Cardiac septum (tissue), 1 donor: ENCODE measurements at regions not wholly inside any gene's neighbourhood (a gene's known extent, or its start where the extent isn't known, plus 50 kb on each side); places are given as distances from the start of the nearest gene placed in this dataset.

Source experiments
- DNase-seq: peaks from one replicate; pipeline ENCODE4 v3.0.0-alpha.2; 2020; ENCODE audit warnings: low spot score
- intact Hi-C: fragments of 100-400 bp; cut with DNase I; formaldehyde crosslinking; loops from one replicate; pipeline ENCODE4 v1.14.0; 2022
- donor health status: DM: no; HTN: no; CAD: no.

GRCh38 chr18:55166260-55166598 lies 207.0 kb upstream of the CCDC68 start:
- DNase-seq = no peak
- intact Hi-C loops = no loop called here

DNA sequence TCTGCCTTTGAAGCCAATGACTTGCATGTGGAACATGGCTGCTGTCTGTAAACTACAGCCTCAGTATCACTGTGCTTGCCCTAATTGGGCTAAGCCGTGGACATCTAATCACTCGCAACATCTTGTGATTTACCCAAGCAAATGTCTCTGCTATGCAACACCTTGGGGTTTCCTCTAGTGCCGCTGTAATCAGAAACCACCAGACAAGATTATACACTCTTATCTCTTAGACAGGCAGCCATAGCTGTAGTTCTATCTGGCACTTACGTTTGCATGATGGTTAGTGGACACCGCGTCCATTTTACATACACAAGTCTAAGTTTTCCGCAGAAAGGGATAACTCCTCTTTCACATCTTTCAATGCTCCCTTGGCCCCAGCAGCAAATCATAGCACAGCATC lies 204.3 kb upstream of the CCDC68 start:
- intact Hi-C loops = no loop called here
- no peak for DNase-seq

DNA sequence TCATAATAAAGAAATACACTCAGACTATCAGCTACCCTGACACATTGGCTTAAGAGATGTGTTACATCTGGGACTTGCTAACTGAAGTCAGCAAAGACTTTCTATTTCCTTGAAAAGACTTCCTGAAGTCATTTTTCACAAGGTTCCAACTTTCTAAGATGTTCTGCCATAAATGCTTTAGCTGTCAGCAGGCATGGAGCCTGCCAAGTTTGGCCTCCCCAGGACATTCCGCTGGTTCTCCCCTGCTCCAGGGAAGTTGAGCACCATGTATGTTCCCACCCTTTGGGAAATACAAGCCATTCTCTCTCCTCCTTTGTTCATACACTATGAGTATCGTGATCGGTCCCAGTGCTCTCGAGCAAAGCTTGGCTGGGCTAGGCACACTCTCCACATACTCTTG lies 202.7 kb upstream of the CCDC68 start:
- no peak for DNase-seq
- intact Hi-C loops = no loop called here

DNA sequence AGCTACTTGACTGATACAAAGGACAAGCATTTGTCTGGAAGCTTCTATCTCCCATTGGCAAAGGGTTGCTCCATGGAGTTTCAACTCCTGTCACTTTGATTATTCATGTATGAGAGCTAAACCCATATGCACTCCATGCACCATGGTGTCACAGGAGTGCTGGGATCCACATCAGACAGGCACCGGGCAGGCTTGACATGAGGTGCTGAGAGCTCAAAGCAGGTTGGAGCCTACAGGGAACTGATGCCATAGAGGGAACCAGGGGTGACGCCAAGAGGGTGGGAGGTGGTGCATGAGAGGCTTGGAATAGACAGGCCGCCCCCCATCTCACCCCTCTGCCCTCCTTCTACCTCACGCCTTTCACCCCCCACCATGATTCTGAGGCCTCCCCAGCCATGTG lies 199.8 kb upstream of the CCDC68 start:
- no peak for DNase-seq
- intact Hi-C loops = no loop called here

- DNase-seq = no peak
- intact Hi-C loops = no loop called here
These were observed 199.3 kb upstream of the CCDC68 start for GRCh38 chr18:55158570-55158969.

- intact Hi-C loops = no loop called here
- no peak for DNase-seq
These were observed 194.1 kb upstream of the CCDC68 start for GRCh38 chr18:55153346-55153745.

DNA sequence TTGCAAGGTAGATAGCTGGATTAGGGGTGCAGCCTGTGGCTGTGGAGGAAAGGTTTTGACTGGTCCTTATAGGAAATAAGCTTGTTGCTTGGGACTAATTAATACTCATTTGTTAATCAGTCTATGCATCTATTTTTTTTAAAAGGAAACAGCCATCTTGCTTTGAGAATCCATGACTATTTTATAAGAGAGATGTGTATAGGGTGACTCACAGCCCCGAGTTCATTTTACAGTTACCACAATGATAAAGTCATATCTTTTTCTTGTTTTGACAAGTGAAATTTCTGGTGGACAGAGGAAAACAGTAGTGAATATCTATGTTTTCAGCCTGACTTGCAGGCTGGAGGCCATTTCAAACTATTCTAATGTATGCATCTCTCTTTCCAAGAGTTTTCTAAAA lies 193.5 kb upstream of the CCDC68 start:
- DNase-seq = no peak
- intact Hi-C loops = no loop called here

DNA sequence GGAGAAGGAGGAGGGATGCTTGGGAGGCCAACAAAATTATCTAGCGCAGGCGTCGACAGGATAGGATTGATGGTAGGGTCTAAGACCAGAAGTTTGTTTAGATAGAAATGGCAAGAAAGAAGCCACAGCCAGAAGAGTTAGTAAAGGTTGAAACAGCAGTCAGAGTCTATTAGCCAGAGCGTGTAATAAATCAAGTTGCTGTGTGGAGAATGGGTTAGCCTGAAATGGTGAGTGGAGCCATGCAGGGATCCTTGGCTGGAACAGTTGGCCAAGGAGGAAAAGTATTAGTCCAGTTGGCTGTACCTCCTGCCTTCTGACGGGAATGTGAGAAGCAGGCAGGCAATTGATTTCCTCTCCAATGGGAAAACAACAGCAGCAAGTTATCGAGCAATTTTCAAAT lies 190.7 kb upstream of the CCDC68 start:
- no peak for DNase-seq
- intact Hi-C loops = no loop called here

- intact Hi-C loops = no loop called here
- DNase-seq = no peak
These were observed 188.5 kb upstream of the CCDC68 start for GRCh38 chr18:55147791-55148190.

DNA sequence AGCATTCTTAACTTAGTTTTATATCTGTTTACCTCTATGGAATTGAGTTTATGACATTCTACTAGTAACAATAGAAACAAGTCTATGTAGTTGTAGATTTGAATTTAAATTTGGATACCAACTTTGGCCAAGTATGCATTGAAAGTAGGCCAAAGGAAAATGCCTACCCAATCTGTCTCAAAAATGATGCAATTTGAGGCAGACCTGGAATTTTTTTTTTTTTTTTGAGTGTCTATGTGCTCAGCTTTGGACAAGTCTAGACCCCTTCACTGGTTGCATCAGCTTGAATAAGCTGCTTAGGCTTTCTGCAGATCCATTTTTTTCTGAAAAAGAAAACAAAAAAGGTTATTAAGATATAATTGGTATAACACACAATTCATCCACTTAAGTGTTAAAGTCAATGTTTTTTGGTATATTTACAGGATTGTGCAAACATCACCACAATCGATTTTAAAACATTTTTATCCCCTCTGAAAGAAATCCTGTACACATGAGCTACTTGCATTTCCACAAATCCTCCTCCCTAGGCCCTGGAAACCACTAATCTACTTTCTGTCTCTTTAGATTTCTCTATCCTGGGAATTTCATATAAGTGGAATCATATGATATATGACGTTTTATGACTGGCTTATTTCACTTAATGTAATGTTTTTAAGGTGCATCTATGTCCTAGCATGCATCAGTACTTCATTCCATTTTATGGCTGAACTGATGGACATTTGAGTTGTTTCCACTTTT lies 185.1 kb upstream of the CCDC68 start:
- intact Hi-C loops = no loop called here
- DNase-seq = no peak

DNA sequence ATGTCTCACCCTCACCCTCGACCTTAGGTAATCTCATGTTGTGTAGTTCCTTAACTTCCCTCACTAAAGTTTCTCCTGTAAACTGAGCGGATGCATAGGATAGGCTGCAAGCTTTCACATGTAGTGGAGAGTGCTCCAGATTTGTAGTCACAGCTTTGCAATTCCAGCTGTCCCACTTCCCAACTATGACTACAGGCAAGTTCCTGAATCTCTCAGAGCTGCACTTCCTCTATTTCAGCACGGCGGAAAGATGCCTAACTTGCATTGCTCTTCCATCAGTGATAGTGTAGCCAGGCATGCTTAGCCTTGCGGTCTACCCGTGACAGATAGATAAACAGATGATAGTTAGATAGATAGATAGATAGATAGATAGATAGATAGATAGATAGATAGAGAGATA lies 183.1 kb upstream of the CCDC68 start:
- no peak for DNase-seq
- intact Hi-C loops = no loop called here

DNA sequence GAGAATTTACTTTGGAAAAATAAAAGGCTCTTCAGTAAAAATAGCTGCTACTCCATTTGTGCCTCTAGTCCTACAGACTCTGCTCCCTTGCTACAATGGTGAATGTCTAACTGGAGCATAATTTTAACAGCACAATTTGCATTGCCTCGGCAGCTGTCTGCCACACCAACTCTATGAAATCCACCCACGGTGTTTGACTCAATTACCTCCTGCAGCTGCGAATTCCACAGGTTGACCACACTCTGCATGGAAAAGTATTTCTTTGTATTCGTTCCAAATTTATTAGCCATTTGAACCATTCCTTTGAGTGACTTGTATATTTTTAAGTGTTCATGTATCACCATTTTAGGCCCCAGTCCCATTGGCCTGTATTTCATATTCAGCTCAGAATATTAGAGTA lies 182.1 kb upstream of the CCDC68 start:
- no peak for DNase-seq
- intact Hi-C loops = no loop called here

GRCh38 chr18:55139836-55140235 lies 180.6 kb upstream of the CCDC68 start:
- intact Hi-C loops = no loop called here
- no peak for DNase-seq

- DNase-seq = no peak
- intact Hi-C loops = no loop called here
These were observed 180.0 kb upstream of the CCDC68 start for GRCh38 chr18:55139307-55139706.

DNA sequence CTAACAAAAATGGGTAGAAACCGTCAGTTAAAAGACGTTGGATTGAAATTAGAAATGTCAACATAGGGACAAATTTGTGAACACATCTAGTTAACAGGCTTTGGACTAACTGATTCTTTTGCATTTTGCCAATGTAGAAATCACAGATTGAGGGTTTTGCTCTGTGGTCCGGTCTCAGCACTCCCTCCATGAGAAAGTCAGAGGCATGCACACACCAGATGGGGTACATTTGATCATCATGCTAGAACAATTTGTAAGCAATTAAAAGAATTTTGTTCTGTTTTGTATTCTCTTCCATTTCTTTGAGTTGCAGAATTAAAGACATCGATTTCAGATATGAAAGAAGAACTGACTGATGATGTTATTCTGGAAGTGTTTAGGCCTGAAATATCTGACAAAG lies 179.1 kb upstream of the CCDC68 start:
- DNase-seq = no peak
- intact Hi-C loops = no loop called here

- intact Hi-C loops = no loop called here
- no peak for DNase-seq
These were observed 178.3 kb upstream of the CCDC68 start for GRCh38 chr18:55137602-55138001.

DNA sequence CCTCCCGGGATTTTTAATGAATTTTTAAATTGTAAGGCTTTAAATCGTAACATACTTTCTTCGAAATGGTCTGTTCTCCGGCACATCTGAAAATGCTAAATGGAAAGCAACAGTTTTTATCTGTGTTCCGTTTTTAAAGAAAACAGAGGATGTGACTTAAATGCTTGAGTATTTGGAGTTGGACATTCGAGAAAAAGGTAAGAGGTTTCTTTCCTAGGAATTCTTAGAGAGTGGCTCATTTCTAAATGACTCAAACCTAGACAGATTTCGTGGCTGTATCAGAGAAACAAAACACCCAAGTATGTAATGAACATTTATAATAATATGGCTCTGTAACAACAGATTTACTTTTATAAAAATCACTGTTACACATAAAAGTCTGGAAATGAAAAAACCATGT lies 177.6 kb upstream of the CCDC68 start:
- intact Hi-C loops = no loop called here
- no peak for DNase-seq

GRCh38 chr18:55136258-55136657 lies 177.0 kb upstream of the CCDC68 start:
- intact Hi-C loops = no loop called here
- DNase-seq = no peak

DNA sequence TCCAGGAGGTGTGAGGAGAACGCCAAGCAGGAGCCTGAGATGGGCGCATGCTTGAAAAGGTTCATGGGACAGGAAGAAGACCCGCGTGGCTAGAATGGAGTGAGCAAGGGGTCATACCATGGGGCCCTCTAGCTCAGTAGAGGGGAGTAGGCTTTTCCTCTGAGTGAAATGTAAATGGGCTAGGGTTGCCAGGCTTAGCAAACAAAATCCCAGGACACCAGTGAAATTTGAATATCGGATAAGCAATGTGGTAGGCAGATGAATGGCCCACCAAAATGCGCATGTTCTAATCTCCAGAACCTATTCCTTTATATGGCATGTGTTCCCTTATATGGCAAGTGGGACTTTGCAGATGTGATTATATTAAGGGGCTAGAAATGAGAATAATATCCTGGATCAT lies 174.1 kb upstream of the CCDC68 start:
- intact Hi-C loops = no loop called here

GRCh38 chr18:55128437-55128836 lies 169.2 kb upstream of the CCDC68 start:
- intact Hi-C loops = no loop called here
- no peak for DNase-seq

More for the DNA sequence above, 174.1 kb upstream of the CCDC68 start:
- DNase-seq = no peak

DNA sequence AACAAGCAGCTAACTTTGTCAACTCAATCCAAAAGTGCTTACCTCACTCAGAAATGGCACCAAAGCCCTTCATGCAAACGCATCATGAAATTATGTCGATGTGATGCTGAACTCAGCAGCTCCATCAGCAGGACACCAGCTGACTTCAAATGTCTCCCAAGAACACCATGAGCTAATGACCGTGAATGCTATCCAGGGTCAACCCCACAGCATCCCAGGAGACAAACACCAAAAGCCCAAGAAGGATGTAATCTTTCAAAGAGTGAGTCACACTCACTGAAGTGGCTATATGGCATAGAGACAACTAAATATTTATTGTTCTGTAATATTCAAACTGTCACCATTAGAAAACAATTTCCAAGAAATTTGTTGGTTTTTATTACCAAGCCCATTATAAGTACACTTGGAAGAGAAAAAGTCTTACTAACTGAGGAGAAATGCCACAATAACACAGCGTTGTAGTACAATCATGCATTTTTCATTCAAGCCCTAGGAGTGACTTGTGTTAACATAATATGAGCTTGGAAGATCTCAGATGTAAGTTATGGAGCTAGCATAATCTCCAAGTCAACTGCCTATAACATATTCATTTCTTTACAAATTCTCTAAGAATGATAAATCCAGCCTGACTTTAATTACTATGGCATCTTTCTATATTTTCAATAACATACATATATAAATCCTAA lies 165.0 kb upstream of the CCDC68 start:
- no peak for DNase-seq
- intact Hi-C loops = no loop called here

DNA sequence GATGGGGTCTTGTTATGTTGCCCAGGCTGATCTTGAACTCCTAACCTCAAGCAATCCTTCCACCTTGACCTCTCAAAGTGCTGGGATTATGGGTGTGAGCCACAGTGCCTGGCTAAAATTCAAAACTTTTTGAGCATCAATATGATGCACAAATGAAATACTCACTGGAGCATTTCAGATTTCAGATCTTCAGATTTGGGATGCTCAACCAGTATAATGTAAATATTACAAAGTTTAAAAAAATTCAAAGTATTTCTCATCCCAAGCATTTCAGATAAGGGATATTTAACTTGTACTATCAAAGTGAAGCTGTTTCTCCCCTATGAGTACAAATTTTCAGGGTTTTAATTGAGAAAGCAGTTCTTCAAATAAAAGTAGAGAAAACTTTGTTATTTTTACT lies 164.1 kb upstream of the CCDC68 start:
- DNase-seq = no peak

More for the DNA sequence above, 164.1 kb upstream of the CCDC68 start:
- intact Hi-C loops = no loop called here
